Right renal pelvis (tissue), 4 donors: ENCODE measurements at regions not wholly inside any gene's neighbourhood (a gene's known extent, or its start where the extent isn't known, plus 50 kb on each side); places are given as distances from the start of the nearest gene placed in this dataset.
"Not testable (repeated sequence)": the region's sequence is repeated elsewhere in the genome, so short reads cannot be mapped to it uniquely, and the experiment has no call there.

Experiments
- DNase-seq, 4 donors: peaks; one replicate each; pipeline ENCODE4 v3.0.0-alpha.2; 2013; ENCODE audit warnings: low read depth in 4 of 4, low spot score in 3 of 4, missing footprints in 1 of 4

- DNase-seq: no peak
Measured at GRCh38 chr22:25390297-25391240, 171.1 kb downstream of the CRYBB2 start.

- DNase-seq: no peak
Measured at GRCh38 chr22:25392584-25392983, 171.9 kb upstream of the GRK3 start.

- DNase-seq: no peak
Measured at GRCh38 chr22:25393121-25393805, 171.2 kb upstream of the GRK3 start.

GRCh38 chr22:25395468-25395867 lies 169.0 kb upstream of the GRK3 start:
- DNase-seq: no peak

- no peak for DNase-seq
Measured at GRCh38 chr22:25395915-25396314, 168.6 kb upstream of the GRK3 start.

GRCh38 chr22:25396615-25397200 lies 167.8 kb upstream of the GRK3 start:
- no peak for DNase-seq

- DNase-seq: no peak
Measured at GRCh38 chr22:25397616-25398015, 166.9 kb upstream of the GRK3 start.

GRCh38 chr22:25398591-25399062 lies 165.8 kb upstream of the GRK3 start:
- not testable (repeated sequence) for DNase-seq

GRCh38 chr22:25399649-25400151 lies 164.8 kb upstream of the GRK3 start:
- no peak for DNase-seq

GRCh38 chr22:25402160-25402500 lies 162.3 kb upstream of the GRK3 start:
- no peak for DNase-seq

- DNase-seq: no peak
Measured at GRCh38 chr22:25402501-25403283, 161.8 kb upstream of the GRK3 start.

- DNase-seq: no peak
Measured at GRCh38 chr22:25403284-25403810, 161.1 kb upstream of the GRK3 start.

- no peak for DNase-seq
Measured at GRCh38 chr22:25403811-25404471, 160.5 kb upstream of the GRK3 start.

- no peak for DNase-seq
Measured at GRCh38 chr22:25404556-25404927, 159.9 kb upstream of the GRK3 start.

GRCh38 chr22:25404928-25405816 lies 159.3 kb upstream of the GRK3 start:
- no peak for DNase-seq

- DNase-seq: no peak
Measured at GRCh38 chr22:25405841-25406509, 158.5 kb upstream of the GRK3 start.

GRCh38 chr22:25406510-25407210 lies 157.8 kb upstream of the GRK3 start:
- no peak for DNase-seq
